AG09309 (cell line): ENCODE measurements at regions not wholly inside any gene's neighbourhood (a gene's known extent, or its start where the extent isn't known, plus 50 kb on each side); places are given as distances from the start of the nearest gene placed in this dataset.

Experiments used
- DNase-seq: peaks from one replicate; pipeline ENCODE4 v3.0.0-alpha.2; 2010; ENCODE audit warnings: low read depth
- H3K4me3 ChIP-seq: 2 replicates; pipeline ENCODE4 v1.5.1; 2011; ENCODE audit warnings: mild to moderate bottlenecking, low read depth, low read length, moderate library complexity; ENCODE audit not compliant: control insufficient read depth
- TF ChIP-seq, protein P1 (sequence below): IDR thresholded peaks from 2 replicates; pipeline ENCODE4 v1.5.1; 2011; ENCODE audit warnings: mild to moderate bottlenecking, low read depth, low read length, inconsistent platforms; ENCODE audit not compliant: insufficient read depth, control insufficient read depth; ENCODE audit errors: missing control alignments

DNA sequence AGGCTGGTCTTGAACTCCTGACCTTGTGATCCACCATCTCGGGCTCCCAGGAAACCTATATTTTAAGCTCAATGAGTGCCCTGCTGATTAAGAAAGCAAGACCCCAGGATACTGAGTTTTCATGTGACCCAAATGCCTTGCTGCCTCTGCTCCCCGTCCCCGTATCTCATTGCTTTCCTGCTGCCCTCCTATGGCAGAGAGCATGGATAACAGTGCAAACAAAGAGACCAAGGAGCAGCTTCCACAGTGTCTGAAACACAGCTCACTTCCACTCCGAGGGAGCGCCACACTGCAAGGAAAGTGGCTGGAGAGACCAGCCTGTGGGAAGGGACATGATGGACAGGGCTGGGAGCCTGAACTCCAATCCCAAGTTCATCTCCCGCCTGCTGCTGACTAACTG, 246.8 kb downstream of the TMEM182 start:
- DNase-seq: no peak
- no peak overlapping the region for H3K4me3 ChIP-seq
- TF ChIP-seq, protein P1, sequence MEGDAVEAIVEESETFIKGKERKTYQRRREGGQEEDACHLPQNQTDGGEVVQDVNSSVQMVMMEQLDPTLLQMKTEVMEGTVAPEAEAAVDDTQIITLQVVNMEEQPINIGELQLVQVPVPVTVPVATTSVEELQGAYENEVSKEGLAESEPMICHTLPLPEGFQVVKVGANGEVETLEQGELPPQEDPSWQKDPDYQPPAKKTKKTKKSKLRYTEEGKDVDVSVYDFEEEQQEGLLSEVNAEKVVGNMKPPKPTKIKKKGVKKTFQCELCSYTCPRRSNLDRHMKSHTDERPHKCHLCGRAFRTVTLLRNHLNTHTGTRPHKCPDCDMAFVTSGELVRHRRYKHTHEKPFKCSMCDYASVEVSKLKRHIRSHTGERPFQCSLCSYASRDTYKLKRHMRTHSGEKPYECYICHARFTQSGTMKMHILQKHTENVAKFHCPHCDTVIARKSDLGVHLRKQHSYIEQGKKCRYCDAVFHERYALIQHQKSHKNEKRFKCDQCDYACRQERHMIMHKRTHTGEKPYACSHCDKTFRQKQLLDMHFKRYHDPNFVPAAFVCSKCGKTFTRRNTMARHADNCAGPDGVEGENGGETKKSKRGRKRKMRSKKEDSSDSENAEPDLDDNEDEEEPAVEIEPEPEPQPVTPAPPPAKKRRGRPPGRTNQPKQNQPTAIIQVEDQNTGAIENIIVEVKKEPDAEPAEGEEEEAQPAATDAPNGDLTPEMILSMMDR: no peak

DNA sequence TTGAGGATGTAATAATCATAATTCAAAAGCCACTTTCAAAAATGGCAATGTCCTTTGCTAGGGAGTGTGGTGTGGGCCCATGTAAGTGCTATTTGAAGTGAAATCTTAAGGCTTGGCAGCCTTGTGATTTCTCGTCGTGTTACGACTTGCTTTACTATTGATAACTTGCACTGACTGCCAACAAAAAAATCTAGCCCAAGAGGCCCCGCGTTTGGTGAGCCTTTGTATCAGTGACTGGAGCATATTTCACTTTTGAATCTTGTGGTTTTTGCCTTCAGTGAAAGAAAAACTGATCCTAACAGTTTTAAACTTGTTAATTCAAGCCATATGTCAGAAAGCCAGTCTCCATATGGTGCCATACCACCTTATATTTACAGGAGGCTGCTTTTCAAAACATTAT, 248.0 kb downstream of the TMEM182 start:
- TF ChIP-seq, protein P1: no peak
- DNase-seq: no peak
- no peak overlapping the region for H3K4me3 ChIP-seq

GRCh38 chr2:103010306-103010705, 248.5 kb downstream of the TMEM182 start:
- TF ChIP-seq, protein P1: no peak
- DNase-seq: no peak
- no peak overlapping the region for H3K4me3 ChIP-seq

- no peak for DNase-seq
- no peak overlapping the region for H3K4me3 ChIP-seq
- TF ChIP-seq, protein P1: no peak
Observed at GRCh38 chr2:103010751-103011150, 248.9 kb downstream of the TMEM182 start.

DNA sequence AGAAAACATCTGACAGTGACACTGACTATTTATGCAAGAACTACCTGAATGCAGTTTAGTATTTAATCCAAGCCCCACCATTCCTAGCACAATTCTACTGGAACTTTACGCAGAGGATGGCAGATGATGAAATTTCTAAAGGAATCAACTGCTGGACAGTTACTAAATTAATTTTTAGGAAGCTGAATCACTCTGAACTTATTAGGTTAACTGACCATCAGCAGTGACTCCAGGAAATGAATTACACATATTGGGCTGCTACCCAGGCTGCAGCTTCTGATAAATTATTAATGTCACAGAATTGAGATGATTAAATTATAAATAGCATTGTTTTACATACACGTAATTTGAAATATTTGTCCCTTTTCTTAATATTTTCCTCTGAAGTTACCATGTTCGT, 250.8 kb downstream of the TMEM182 start:
- TF ChIP-seq, protein P1: no peak
- no peak overlapping the region for H3K4me3 ChIP-seq
- DNase-seq: no peak

DNA sequence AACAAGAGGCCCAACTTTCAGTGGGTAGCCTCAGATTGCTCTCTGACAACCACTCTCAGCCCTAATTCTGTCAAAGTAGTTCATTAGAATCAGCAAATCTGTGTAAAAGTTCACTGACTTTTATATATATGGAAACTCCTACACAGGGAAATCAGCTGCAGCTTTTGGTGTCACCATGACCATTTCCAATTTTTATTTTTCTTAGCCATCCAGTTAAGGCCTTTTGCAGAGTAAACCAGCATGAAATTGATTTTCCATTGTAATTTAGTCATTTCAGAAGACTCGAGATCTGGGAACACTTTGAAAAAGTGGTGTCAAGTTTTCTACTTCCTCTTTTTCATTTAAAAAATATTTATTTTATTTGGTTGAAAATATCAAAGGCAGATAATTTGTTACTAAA, 263.2 kb downstream of the TMEM182 start:
- DNase-seq: no peak
- TF ChIP-seq, protein P1: no peak
- H3K4me3 ChIP-seq: no peak overlapping the region

DNA sequence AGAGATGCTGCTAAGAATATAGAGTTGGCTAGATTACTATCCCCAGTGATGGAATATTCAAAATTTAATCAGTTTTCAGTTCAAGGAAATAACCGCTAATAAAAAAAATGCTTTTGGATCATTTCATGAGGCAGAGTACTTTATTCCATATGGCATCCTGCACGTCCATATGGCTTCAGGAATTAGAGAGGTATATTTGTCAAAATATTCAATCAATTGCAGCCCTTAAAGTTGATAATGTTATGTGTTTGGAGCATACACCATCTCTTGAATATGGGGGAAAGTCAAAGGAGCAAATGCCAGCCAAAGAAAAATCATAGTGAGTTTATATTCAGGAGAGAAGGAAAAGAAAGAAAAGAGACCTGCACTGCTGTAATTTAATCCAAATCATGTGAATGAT, 266.4 kb downstream of the TMEM182 start:
- DNase-seq: no peak
- TF ChIP-seq, protein P1: no peak
- no peak overlapping the region for H3K4me3 ChIP-seq
